Heart left ventricle (tissue), 16 donors: ENCODE measurements at regions not wholly inside any gene's neighbourhood (a gene's known extent, or its start where the extent isn't known, plus 50 kb on each side); places are given as distances from the start of the nearest gene placed in this dataset.

Source experiments
- ATAC-seq, 4 donors: fragments of 200-7000 bp; cut with Tn5 transposase; one replicate each; pipeline ENCODE4 v1.9.1; 2020 to 2022; ENCODE audit warnings: moderate library complexity in 4 of 4, mild to moderate bottlenecking in 3 of 4, moderate number of reproducible peaks in 1 of 4
- DNase-seq, 5 donors: peaks; one replicate each; pipeline ENCODE4 v3.0.0-alpha.2; 2020
- H3K27ac ChIP-seq, 12 donors: fragments of 200-600 bp; sonication (generic) in 4 of 12; one replicate each; pipeline versions ENCODE4 v1.5.0 to v1.8.0; 2016 to 2022; ENCODE audit warnings: mild to moderate bottlenecking in 2 of 12
- H3K27me3 ChIP-seq, 9 donors: fragments of 200-600 bp; sonication (generic) in 2 of 9; one replicate each; pipeline versions ENCODE4 v1.5.1 to v1.8.0; 2016 to 2022; ENCODE audit warnings: mild to moderate bottlenecking in 3 of 9
- H3K36me3 ChIP-seq, 9 donors: fragments of 200-600 bp; sonication (generic) in 2 of 9; one replicate each; pipeline versions ENCODE4 v1.5.0 to v1.8.0; 2018 to 2022; ENCODE audit warnings: mild to moderate bottlenecking in 2 of 9
- H3K4me1 ChIP-seq, 12 donors: fragments of 200-600 bp; sonication (generic) in 4 of 12; one replicate each; pipeline versions ENCODE4 v1.5.0 to v1.8.0; 2016 to 2022; ENCODE audit warnings: mild to moderate bottlenecking in 3 of 12
- H3K4me3 ChIP-seq, 12 donors: fragments of 200-600 bp; sonication (generic) in 4 of 12; one replicate each; pipeline versions ENCODE4 v1.5.0 to v1.8.0; 2017 to 2022; ENCODE audit warnings: mild to moderate bottlenecking in 9 of 12, moderate library complexity in 4 of 12
- H3K9me3 ChIP-seq, 12 donors: fragments of 200-600 bp; sonication (generic) in 4 of 12; one replicate each; pipeline versions ENCODE4 v1.5.0 to v1.8.0; 2016 to 2022; ENCODE audit warnings: mild to moderate bottlenecking in 1 of 12
- POLR2A ChIP-seq, 2 donors: fragments of 450-650 bp; IDR thresholded peaks; one replicate each; pipeline ENCODE4 v1.6.1; 2017; ENCODE audit warnings: antibody characterized with exemption in 2 of 2, mild to moderate bottlenecking in 2 of 2, moderate library complexity in 2 of 2
- WGBS, 4 donors: extraction: QIAGEN DNeasy Blood & Tissue Kit in 2 of 4; methylation state at CpG; one replicate each; pipeline versions ENCODE4 v1.1.5 to v1.1.7; 2013 to 2018; 5-methylcytosine and 5-hydroxymethylcytosine counted together
- intact Hi-C, 10 donors: fragments of 100-400 bp; cut with DNase I; formaldehyde crosslinking; loops; one replicate each; pipeline versions ENCODE4 v1.11.1 to v1.14.2; 2022
- TF ChIP-seq, protein P1 (sequence below), 12 donors: fragments of 200-600 bp; sonication (generic) in 4 of 12; IDR thresholded peaks; one replicate each; pipeline versions ENCODE4 v1.5.0 to v1.8.0; 2018 to 2022; ENCODE audit warnings: antibody characterized with exemption in 12 of 12, mild to moderate bottlenecking in 5 of 12
- donor health status: ischemic (EF 13 %, LVEDD 7.1; RV severe dilation, severe dysfunction).
- donor health status: healthy with polysubstance abuse.
- donor health status: DM: no; HTN: yes; CAD: no.
- donor health status: DM: no; HTN: no; CAD: no.
- donor health status: ischemic (EF 25% LVEDD 6.9; RV normal size, moderate dysfunction).
- donor health status: ischemic (EF 25% LVEDD 5.7; RV mildly dilated, moderate dysfunction).
- donor health status: healthy.
- donor health status: DM: yes; HTN: yes; CAD: no.
- donor health status: ischemic (EF 35%, LVEDD 5.7; RV mildly dilated, moderate dysfunction).
- donor health status: nonischemic (EF 11% LVEDD 7.7; RV severe dilation, severe dysfunction).
- donor health status: DM: yes; HTN: yes; CAD: no.
- donor health status: PGD.
- donor health status: ischemic (EF 29% LVEDD 5.4; RV normal size, mild dysfunction).
- donor health status: nonischemic (EF 23%, LVEDD 6.1; RV moderate dilation, normal function).

GRCh38 chr1:245085508-245086095 lies 69.2 kb upstream of the KIF26B start:
- no peak for ATAC-seq
- intact Hi-C loops, result no loop called here

GRCh38 chr1:245084551-245084950 lies 70.2 kb upstream of the KIF26B start:
- DNase-seq, result no peak
- H3K4me3 ChIP-seq, result no peak overlapping the region
- no peaks in the 10 kb centered on the region for H3K9me3 ChIP-seq
- ATAC-seq, result no peak
- no peak for TF ChIP-seq POLR2A (IDR thresholded peaks at IDR 0.05)
- TF ChIP-seq, protein P1, sequence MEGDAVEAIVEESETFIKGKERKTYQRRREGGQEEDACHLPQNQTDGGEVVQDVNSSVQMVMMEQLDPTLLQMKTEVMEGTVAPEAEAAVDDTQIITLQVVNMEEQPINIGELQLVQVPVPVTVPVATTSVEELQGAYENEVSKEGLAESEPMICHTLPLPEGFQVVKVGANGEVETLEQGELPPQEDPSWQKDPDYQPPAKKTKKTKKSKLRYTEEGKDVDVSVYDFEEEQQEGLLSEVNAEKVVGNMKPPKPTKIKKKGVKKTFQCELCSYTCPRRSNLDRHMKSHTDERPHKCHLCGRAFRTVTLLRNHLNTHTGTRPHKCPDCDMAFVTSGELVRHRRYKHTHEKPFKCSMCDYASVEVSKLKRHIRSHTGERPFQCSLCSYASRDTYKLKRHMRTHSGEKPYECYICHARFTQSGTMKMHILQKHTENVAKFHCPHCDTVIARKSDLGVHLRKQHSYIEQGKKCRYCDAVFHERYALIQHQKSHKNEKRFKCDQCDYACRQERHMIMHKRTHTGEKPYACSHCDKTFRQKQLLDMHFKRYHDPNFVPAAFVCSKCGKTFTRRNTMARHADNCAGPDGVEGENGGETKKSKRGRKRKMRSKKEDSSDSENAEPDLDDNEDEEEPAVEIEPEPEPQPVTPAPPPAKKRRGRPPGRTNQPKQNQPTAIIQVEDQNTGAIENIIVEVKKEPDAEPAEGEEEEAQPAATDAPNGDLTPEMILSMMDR (IDR thresholded peaks at IDR 0.05), result no peak
- no peaks in the 10 kb centered on the region for H3K4me1 ChIP-seq
- H3K27me3 ChIP-seq, result no peaks in the 10 kb centered on the region
- H3K36me3 ChIP-seq, result peaks cover 0 to 34% (median 12%) of the 10 kb centered on the region in 9 donors
- 98 to 100% (median 98%) methylated on average over 7 of the region's 7 CpGs for WGBS, 4 donors
- H3K27ac ChIP-seq, result no peak overlapping the region
- intact Hi-C loops, result no loop called here

More at GRCh38 chr1:245085508-245086095, 69.2 kb upstream of the KIF26B start:
- 93 to 97% (median 95%) methylated on average over 9 of the region's 9 CpGs for WGBS, 4 donors
- Histone ChIP-seq H3K27me3 (no peaks in the 10 kb centered on the region), H3K4me3 (no peak overlapping the region), H3K36me3 (peaks cover 0 to 34% (median 12%) of the 10 kb centered on the region in 9 donors), H3K4me1 (no peaks in the 10 kb centered on the region), H3K9me3 (no peaks in the 10 kb centered on the region), H3K27ac (no peak overlapping the region)
- TF ChIP-seq POLR2A (IDR thresholded peaks at IDR 0.05), result no peak
- no peak for DNase-seq

DNA sequence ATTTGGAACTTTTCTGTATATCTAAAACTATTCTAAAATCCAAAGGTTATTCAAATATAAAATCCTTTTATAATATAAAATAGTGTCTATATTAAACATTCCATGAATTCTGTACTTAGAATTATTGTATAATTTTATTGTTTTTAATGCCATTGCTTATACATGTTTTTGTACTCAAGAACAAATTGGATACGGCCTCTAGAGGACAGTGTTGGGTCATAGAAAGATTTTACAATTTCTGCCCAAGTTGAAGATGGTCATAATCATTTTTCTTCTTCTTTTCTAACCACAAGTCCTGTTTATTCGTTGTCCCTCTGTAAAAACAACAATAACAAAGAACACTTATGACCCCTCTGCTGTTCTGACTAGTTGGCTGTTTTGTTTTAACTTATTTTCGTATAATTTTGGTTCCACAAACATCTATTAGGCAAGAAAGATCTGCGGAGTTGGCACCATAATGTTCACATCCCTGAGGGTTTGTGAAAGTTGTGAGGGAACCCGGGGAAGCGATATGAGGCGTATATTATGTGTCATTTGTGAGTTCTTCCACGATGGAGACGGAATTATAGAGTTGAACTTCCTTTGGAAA lies 75.7 kb upstream of the KIF26B start:
- DNase-seq, result no peak
- Histone ChIP-seq H3K4me3 (no peak overlapping the region), H3K27me3 (no peaks in the 10 kb centered on the region), H3K27ac (no peak overlapping the region), H3K36me3 (peaks cover 0 to 9% (median under 1%) of the 10 kb centered on the region in 9 donors), H3K9me3 (no peaks in the 10 kb centered on the region), H3K4me1 (no peaks in the 10 kb centered on the region)
- TF ChIP-seq POLR2A (IDR thresholded peaks at IDR 0.05), result no peak
- TF ChIP-seq, protein P1 (IDR thresholded peaks at IDR 0.05), result peak; percentile 20 to 62 (median 48)
- 73 to 78% (median 75%) methylated on average over 9 of the region's 9 CpGs for WGBS, 4 donors
- ATAC-seq, result no peak
- intact Hi-C loops, result no loop called here

- Histone ChIP-seq H3K36me3 (peaks cover 0 to 5% (median 0%) of the 10 kb centered on the region in 9 donors), H3K27me3 (no peaks in the 10 kb centered on the region), H3K9me3 (peaks cover 0 to 3% (median 0%) of the 10 kb centered on the region in 12 donors), H3K4me3 (no peak overlapping the region), H3K27ac (no peak overlapping the region), H3K4me1 (no peaks in the 10 kb centered on the region)
- TF ChIP-seq POLR2A (IDR thresholded peaks at IDR 0.05), result no peak
- TF ChIP-seq, protein P1 (IDR thresholded peaks at IDR 0.05), result no peak
- ATAC-seq (no peak), DNase-seq (no peak)
- WGBS, 4 donors, result 92 to 95% (median 93%) methylated on average over 5 of the region's 5 CpGs
- intact Hi-C loops, result no loop called here
These were observed 79.9 kb upstream of the KIF26B start for GRCh38 chr1:245074898-245075297.
